ENCODE measurements at regions not wholly inside any gene's neighbourhood (a gene's known extent, or its start where the extent isn't known, plus 50 kb on each side); places are given as distances from the start of the nearest gene placed in this dataset.

GRCh38 chr10:81814842-81815241 is 60.2 kb upstream of the NRG3 start:
- intact Hi-C loops (cut with micrococcal nuclease), result no loop called here

GRCh38 chr10:81817596-81818170 is 57.3 kb upstream of the NRG3 start:
- no peak for DNase-seq
- peaks cover 48% of the 10 kb centered on the region for H3K9me3 ChIP-seq (replicated peaks)
- H3K27me3 ChIP-seq (ENCODE audit: low read depth), result no peaks in the 10 kb centered on the region
- H3K4me3 ChIP-seq, result no peak overlapping the region
- no peak overlapping the region for H3K27ac ChIP-seq (replicated peaks)
- TF ChIP-seq CTCF (IDR thresholded peaks at IDR 0.05; ENCODE audit: borderline replicate concordance), result no peak
- no peaks in the 10 kb centered on the region for H3K36me3 ChIP-seq
- no peaks in the 10 kb centered on the region for H3K4me1 ChIP-seq
- intact Hi-C loops (cut with micrococcal nuclease), result no loop called here

More at GRCh38 chr10:81814842-81815241, 60.2 kb upstream of the NRG3 start:
- no peak for TF ChIP-seq CTCF (IDR thresholded peaks at IDR 0.05; ENCODE audit: borderline replicate concordance)
- no peaks in the 10 kb centered on the region for H3K36me3 ChIP-seq
- H3K9me3 ChIP-seq (replicated peaks), result peaks cover 69% of the 10 kb centered on the region
- no peaks in the 10 kb centered on the region for H3K4me1 ChIP-seq
- no peak overlapping the region for H3K27ac ChIP-seq (replicated peaks)
- DNase-seq, result no peak
- H3K4me3 ChIP-seq, result no peak overlapping the region
- H3K27me3 ChIP-seq (ENCODE audit: low read depth), result no peaks in the 10 kb centered on the region

DNA sequence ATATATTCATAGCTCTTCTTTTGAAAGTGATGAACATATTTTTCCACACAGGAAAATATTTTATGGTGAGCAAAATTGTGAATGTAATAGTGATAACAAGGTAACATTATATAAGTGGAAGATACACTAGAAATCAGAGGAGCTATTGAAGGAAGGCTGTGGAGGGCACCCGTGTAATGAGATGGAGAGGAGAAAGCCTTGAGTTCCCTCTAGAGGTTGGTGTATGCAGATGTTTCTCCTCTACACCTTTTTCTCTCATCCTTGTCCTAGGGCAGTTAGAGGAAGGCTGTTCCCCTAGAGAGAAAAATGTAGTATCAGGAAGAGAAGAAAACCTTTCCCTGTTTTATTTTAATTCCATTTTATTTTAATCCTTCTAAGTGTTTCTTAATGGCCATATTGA is 54.6 kb upstream of the NRG3 start:
- no peak for TF ChIP-seq CTCF (IDR thresholded peaks at IDR 0.05; ENCODE audit: borderline replicate concordance)

More for the DNA sequence above, 54.6 kb upstream of the NRG3 start:
- Histone ChIP-seq H3K27me3 (ENCODE audit: low read depth) (no peaks in the 10 kb centered on the region), H3K36me3 (no peaks in the 10 kb centered on the region), H3K9me3 (replicated peaks) (peaks cover 35% of the 10 kb centered on the region), H3K4me1 (no peaks in the 10 kb centered on the region), H3K27ac (replicated peaks) (no peak overlapping the region), H3K4me3 (no peak overlapping the region)
- intact Hi-C loops (cut with micrococcal nuclease), result no loop called here
- DNase-seq, result no peak
